ENCODE measurements at regions not wholly inside any gene's neighbourhood (a gene's known extent, or its start where the extent isn't known, plus 50 kb on each side); places are given as distances from the start of the nearest gene placed in this dataset.

GRCh38 chr1:91601554-91602376, 101.1 kb downstream of the CDC7 start:
- TF ChIP-seq CTCF (IDR thresholded peaks at IDR 0.05) (no peak), EZH2 (IDR thresholded peaks at IDR 0.05; ENCODE audit: borderline replicate concordance, insufficient read depth, low read depth, low read length, poor library complexity, severe bottlenecking) (no peak)
